ENCODE measurements at regions not wholly inside any gene's neighbourhood (a gene's known extent, or its start where the extent isn't known, plus 50 kb on each side); places are given as distances from the start of the nearest gene placed in this dataset.

DNA sequence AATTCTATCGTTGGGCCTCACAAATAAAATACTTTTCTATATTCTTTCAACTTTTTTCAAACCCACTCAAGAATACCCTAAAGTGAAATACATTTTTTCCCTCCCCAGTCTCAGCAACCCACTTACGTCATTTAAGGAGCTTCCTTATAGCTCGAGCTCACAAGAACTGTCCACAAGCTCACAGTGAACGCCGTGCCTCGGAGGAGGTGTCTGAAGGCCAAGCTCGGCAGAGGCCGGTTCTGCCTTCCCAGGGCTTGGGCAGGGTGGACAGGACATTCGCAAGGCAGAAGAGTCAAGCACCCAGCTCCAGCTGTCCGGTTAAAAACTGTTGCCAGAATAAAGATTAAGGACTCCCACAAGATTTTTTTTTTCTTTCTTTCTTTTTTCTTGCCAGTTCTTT, 802.3 kb downstream of the QKI start:
- TF ChIP-seq NFIC (IDR thresholded peaks at IDR 0.05), result no peak
- no peak for TF ChIP-seq REST (IDR thresholded peaks at IDR 0.05; ENCODE audit: low read depth)
- TF ChIP-seq TAF1 (IDR thresholded peaks at IDR 0.05; ENCODE audit: low read depth), result no peak
- TF ChIP-seq TCF12 (IDR thresholded peaks at IDR 0.05; ENCODE audit: low read depth), result no peak
- no peak for TF ChIP-seq RAD21 (IDR thresholded peaks at IDR 0.05; ENCODE audit: low read depth)
- no peak for TF ChIP-seq TEAD4 (IDR thresholded peaks at IDR 0.05)
- TF ChIP-seq YY1 (IDR thresholded peaks at IDR 0.05; ENCODE audit: low read depth), result no peak
- no peak for TF ChIP-seq CEBPB (IDR thresholded peaks at IDR 0.05)
- TF ChIP-seq EP300 (IDR thresholded peaks at IDR 0.05; ENCODE audit: borderline replicate concordance), result no peak
